ENCODE measurements at regions not wholly inside any gene's neighbourhood (a gene's known extent, or its start where the extent isn't known, plus 50 kb on each side); places are given as distances from the start of the nearest gene placed in this dataset.

DNA sequence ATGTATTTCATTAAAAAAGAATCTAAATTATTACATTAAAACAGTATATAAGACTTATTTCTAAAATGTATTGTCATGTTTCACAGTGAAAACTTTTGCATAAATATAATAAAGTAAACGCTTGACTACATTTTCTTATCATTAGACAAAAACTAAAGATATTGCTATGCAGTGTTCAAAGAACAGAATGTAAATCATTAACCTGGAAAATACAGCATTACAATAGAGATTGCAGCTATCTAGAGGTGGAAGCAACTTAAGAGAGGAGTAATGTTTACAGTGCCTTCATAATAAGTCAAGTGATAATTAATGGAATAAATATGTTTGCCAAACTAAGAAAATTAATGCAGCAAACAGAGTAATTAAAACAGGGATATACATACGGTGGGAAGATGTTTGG is 940.9 kb downstream of the FSTL5 start:
- FAIRE-seq = no peak

DNA sequence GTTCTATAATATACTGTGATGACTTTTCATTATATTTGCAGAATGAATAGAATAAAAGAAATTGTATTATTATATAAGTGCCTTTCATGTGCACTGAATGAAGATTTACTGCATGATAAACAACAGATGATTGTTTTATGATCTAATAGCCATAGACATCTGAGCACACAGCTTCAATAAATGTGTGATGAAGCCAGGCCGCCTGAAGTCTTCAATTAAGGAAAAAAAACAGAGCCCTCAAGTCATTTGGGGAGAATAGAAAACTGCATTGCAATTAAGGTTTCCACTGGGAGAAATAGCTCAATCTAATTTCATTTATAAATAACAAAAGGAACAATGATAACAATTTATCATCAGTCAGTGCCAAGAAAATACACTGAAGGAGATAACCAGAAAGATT is 955.2 kb downstream of the FSTL5 start:
- FAIRE-seq = no peak

DNA sequence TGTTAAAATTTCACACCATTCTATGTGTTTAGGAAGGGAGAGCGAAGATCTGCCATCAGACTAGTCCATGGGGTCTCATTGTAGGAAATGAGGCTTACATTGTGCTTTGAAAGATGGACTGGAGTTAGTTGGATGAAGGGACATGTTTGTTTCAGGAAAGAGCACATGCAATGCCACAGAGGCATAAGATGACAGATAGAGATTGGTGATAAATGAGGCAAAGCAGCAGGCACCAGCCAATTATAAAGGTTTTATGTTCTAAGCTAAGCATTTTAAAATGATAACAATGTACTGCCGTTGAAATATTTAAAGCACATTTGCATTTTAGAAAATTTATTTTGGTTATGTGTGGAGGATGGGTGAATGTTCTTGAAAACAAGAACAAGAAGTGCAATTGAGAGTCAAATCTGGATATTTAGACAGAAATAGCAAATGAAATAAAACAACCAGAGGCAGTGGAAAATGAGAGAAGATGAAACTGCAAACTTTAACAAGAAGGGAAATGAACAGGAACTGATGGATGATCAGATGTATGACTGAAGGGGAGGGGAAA is 957.2 kb downstream of the FSTL5 start:
- no peak for FAIRE-seq

DNA sequence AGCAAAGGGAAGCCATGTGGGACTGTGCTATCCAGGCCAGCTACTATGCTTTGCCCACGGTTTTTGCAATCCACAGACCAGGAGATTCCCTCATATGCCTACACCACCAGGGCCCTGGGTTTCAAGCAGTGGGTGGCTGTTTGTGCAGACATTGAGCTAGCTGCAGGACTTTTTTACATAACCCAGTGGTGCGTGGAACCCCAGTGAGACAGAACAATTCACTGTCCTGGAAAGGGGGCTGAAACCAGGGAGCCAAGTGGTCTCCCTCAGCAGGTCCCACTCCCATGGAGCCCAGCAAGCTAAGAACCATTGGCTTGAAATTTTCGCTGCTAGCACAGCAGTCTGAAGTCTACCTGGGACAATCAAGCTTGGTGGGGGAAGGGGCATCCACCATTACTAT is 959.9 kb downstream of the FSTL5 start:
- FAIRE-seq = no peak

DNA sequence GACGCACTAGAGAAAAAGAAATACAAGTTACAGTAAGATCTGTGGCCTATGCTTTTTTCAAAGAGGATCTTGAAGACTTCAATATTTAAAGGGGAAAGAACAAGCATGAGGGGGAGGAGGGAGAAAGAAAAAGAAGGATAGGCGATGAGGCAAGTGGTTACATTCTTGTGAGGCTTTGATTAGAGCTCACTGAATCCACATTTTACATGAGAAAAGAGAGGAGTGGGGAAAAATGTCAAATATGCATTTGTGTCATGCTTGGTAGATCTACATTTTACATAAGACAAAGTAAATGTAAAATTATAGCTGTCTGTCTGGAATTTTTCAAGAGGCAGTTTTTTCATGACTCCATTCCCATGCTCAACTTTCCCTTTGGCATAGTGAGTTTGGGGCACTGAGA is 965.9 kb downstream of the FSTL5 start:
- FAIRE-seq = no peak

DNA sequence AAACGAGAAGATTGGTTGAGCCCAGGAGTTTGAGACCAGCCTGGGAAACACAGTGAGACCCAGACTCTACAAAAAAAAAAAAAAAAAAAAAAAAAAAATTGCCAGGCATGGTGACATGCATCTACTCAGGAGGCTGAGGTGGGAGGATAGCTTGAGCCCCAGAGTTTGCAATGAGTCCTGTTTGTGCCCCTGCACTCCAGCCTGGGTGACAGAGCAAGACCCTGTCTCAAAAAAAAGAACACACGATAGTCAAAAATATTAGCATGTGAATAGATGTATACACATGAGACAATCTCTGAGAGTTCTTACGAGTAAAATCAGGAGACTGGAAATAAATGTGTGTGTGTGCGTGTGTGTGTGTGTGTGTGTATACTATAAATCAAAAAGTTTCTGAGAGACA is 966.3 kb downstream of the FSTL5 start:
- no peak for FAIRE-seq

DNA sequence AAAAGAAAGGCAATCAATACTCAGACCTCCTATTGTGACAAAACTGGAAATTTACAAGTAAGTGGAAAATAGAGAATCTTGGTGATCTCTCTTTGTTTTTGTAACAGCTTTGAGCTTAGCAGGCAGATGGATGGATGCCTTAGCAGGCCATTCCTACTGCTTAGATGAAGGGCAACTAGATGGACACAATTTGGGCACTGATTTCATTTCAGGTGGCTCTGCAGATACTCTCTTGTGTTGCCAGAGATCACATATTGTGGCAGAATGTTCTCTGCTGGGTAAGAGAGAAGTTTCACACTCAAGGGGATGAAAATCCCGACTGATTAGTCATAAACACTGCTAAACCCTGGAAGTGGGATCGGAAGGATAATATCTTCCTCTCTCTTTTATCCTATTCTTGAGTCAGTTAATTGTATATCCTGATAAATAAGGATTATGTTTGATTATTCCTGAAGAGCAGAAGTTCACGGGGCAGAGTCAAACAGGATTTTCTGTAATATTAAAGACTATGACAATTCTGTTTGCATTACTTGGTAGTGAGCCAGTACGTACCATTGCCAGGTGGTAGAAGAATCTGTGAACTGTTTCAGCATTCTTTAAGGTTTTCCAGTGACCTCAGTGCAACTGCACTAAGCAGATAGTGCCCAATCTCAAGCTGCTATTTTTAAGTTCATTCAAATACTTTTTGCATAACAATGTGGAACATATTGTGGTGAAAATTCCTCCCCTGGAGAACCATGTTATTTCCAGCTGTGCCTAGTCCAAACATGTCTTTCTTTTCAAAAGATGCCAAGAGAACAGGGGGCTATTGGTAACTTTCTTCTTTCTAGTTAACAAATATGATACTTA is 974.3 kb downstream of the FSTL5 start:
- no peak for FAIRE-seq

DNA sequence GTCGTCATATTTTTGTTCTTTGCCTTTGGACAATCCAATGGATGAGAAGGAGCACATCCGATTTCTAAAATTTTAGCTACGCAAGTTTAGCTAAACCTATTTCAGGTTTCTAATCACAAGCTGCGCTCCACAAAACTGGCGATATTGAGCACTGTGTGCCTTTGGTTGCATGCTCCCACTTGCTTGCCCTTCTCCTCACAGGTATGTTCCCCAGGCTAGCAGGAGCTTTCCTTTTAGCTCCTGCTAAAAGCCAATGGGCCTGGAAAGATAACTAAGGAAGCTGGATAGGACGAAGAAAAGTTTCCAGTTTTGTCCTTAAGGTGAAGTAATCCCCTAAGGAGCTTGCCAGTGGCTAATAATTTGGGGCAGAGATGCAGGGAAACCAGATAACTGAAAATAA is 975.2 kb downstream of the FSTL5 start:
- FAIRE-seq = no peak

DNA sequence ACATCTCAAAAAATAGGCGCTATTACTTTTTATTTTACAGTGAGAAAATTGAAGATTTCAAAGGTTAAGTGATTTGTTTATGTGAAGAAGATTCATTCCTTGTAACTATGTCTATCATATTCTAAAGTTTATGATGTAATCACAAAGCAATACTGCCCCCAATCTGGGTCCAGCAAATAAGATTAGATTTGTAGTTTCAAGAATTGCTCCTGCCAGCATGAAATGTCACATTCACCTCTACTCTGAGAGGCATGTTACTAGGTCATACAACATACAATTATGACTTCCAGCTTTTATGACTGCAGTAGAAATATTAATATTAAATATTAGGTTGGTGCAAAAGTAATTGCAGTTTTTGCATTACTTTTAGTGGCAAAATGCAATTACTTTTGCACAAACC is 976.2 kb downstream of the FSTL5 start:
- no peak for FAIRE-seq

DNA sequence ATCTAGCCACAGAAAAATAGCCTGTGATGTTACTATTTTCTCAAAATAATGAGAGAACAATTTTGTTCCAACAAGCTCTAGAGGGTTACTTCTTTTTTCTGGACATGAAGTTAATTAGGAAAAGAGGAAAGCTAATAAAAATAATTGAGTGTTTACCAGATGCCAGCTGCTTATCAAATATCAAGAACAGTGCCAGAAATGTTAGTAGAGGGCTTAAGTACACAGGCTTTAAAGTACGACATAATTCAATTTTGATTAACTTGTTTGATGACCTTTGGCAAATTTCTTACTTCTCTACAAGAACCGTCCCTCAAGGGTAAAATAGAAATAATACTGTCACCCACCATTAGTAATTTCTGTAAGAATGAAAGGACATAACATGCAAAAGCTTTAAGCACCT is 977.0 kb downstream of the FSTL5 start:
- FAIRE-seq = no peak

DNA sequence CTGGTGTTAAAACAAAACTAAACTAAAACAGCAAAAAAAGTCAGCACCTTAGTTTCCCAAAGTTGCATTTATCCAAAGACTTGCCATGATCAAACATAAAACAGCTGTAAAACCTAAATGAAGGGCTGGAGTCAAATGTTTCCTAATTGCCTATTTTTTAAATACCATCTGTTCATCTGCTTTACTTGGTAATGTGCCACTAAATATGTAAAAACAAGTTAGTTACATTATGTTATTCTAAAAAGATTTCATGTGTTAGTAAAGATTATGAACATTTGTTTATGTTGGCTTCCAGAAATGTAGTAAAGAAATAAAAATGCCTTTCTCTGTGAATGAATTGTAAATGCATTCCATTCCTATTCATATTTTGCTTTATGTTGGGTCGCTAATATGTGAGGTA is 977.8 kb downstream of the FSTL5 start:
- FAIRE-seq = no peak

DNA sequence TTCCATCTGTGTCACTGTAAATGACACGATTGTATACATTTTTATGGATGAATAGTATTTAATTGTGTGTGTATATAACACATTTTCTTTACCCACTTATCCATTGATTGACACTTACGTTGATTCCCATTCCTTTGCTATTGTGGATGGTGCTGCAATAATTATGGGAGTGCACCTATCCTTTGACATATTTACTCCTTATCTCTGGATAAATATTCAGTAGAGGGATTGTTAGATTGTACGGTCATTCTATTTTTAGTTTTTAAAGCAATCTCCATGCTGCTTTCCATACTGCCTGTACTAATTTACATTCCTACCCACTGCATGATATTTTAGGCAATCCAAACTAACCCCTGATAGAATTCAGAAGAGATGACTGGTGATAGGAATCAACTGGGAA is 980.1 kb downstream of the FSTL5 start:
- no peak for FAIRE-seq

DNA sequence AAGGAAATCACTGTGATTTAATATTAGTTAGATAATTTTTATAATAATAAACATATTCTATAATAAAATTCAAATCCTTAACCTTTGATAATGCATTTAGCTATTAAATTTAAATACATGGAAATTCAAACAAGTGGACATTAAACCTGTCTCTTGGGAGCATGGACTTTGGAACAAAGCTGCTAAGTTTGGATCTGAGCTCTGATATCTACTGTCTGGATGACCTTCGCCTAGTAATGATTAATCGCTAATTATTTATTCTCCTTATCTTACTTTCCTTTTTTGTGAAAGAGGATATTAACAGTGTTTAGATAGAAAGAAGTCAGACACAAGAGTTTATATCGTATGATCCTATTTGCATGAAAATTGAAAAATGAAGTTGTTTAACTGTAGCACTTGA is 980.9 kb downstream of the FSTL5 start:
- no peak for FAIRE-seq

DNA sequence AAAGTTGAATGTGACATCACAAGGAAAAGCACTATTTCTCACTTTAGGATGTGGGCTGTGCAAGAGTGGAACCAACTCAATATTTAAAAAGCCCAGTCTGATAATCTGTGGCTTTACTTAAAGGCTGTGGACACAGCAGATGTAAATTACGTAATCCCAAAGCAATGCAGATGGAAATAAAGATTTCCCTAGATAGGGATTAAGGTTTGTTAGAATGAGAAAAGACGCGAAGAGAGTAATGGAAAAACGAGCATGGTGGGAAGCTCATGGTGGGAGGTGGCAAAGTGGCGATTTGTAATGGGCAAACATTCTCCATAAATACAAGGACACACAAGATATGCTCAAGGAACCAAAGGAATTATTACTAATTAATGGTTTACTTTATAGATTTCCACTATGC is 985.5 kb downstream of the FSTL5 start:
- FAIRE-seq = no peak

DNA sequence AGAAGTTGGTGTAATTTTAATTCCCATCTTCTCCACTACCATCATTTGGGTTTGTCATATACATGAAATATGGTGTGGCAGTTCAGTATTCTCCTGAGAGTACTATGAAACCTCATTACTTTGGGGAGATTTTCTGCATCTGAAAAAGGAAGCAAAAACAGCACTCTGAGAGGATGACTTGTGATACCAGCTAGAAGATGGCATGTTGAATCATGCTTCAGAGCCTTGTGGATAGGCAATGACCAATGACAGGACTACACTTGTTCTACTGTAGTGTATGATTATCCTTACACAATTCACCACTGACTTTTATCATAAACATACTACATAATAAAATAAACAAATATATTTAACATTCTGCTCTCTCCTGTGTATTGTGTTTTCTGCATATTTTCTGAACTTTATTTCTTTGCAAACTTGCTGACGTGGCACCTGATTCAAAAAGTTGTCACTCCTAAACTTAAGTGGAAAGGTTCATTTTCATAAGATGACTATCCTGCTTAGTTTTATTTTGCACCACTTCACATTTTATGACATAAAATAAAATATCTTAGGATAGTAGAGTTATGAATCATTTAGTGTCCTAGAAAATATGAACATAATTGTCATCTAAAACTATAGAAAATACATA is 991.3 kb downstream of the FSTL5 start:
- FAIRE-seq = no peak

DNA sequence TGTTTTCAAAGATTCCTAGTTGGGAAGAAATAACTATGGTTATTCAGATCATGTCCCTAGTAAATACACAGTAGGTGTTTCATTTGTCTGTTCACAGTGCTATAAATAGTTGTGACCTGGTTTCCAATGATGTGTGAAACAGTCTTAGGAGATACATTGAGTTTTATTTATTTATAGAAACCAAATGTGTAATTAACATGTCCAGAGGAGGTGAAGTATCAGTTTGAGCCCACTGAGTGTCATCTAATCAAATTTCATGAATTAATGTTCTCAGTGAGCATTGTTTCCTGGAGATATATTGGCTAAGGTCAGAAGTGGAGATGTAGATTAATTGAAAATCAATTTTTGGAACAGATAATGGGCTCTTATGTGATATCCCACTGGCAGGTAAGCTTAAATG is 996.3 kb downstream of the FSTL5 start:
- no peak for FAIRE-seq

DNA sequence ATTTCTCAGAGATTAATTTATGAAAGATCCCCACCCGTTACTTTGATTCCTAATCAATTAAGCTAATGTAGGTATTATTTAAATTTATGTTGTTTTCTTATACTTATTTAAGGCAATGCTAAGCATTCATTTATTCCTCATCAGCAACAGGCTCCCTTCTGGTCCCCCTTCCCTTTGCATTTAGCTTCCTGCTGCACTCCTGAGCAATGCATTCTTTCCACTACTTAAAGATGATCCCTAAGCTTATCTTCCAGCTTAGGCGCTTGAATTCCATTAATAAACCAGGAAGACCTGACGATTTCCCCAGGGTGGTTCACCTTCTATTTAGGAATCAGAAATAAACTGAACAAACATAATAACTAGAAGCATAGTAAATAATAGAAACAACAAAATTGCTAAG is 1003.1 kb downstream of the FSTL5 start:
- FAIRE-seq = no peak

DNA sequence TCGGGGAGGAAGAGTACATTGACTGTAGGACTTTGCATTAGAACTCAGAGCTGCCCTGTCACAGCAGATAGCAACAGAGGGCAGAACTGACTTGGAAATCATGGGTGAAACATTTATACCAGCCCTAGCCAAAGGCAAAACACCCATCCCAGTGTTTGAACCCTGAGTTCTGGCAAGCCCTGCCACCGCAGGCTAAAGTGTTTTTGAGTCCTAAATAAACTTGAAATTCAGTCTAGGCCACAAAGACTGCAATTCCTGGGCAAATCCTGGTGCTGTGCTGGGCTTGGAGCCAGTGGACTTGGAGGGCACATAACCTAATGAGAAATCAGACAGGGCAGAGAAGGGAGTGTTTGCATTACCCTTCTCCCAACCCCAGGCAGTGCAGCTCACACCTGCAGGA is 1015.7 kb downstream of the FSTL5 start:
- no peak for FAIRE-seq

DNA sequence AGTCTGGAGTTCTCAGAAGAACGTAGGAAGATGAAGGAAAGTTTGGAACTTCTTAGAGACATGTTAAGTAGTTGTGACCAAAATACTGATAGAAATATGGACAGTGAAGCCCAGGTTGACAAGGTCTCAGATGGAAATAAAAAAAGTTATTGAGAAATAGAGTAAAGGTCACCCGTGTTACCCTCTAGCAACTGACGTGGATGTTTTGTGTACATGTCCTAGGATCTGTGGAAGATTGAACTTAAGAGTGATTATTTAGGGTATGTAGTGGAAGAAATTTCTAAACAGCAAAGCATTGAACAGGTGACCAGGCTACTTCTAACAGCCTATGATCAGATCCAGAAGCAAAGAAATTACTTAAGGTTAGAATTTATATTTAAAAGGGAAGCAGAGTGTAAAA is 1020.4 kb downstream of the FSTL5 start:
- no peak for FAIRE-seq

DNA sequence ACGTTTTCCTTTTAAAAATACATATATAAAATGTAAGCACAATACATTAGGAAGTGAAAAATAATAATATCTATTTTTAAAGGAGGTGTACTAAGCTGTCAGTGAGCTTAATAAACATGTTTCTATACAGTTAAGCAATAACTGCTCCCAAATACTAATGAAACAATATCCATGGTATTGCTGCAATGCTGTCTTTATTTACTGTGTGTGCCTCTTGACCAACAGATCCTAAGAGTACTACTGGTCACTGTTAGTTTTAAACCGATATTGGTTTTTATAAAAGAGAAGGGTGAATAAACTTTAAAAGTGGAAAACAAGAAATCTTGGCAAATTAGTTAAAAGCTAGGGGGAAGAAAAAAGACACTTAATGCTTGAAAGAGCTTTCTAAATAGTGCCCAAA is 1029.0 kb downstream of the FSTL5 start:
- FAIRE-seq = no peak

DNA sequence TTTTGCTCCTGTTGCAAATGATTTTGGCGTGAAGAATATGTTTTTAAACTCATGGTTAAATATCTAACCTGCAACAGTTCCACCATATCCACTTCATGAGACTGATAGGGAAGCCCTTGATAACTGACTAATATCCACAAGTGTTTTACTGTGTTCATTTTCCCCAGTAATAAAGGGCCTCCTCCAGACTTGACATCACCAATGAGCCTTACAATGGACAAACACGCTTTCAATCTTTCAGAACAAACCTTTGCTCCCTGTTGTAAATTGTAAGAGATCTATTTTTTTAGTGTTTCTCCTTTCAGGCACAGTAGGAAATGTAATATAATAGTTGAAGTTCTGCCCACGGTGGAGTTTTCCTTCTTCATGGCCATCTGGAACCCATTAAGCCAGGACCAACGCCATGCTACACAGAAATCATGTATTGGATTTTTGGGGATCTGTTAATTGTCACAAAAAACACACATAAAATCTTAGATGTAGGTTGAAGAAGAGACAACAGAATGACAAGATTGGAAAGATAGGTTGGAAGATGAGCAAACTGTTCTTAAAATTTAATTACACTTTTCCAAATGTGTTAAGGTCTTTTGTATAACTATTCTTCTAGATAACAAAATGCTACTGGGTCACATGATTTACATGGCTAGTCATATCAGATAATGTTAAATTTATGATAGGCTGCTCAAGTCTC is 1030.1 kb downstream of the FSTL5 start:
- no peak for FAIRE-seq

DNA sequence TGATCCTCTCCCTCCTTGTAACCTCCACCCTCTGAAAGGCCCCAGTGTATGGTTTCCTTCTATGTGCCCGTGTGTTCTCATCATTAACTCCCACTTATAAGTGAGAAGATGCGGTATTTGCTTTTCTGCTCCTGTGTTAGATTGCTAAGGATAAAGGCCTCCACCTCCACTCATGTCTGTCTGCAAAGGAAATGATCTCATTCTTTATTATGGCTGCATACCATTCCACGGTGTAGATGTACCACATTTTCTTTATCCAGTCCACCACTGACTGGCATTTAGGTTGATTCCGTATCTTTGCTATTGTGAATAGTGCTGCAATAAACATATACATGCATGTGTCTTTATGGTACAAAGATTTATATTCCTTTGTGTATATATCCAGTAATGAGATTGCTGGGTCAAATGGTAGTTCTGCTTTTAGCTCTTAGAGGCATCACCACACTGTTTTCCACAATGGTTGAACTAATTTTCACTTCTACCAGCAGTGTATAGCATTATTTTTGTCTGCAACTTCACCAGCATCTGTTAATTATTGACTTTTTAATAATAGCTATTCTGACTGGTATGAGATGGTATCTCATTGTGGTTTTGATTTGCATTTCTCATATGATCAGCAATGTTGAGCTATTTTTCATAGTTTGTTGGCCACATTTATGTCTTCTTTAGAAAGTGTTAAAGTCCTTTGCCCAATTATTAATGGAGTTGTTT is 1030.9 kb downstream of the FSTL5 start:
- FAIRE-seq = no peak

DNA sequence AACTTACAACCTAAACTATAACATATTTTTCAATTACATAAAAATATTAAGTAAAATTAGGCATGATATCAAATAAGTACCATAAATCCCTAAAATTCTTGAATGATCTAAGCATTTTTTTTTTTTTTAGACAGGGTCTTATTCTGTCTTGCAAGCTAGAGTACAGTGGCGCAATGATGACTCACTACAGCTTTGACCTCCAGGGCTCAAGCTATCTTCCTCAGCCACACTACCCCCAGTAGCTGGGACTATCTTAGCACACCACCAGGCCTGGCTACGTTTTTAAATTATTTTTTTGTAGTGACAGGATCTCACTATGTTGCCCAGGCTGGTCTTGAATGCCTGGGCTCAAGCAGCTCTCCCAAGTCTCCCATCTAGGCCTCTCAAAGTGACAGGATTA is 1042.3 kb downstream of the FSTL5 start:
- FAIRE-seq = no peak

Measured in G401.6 (cell line).